ENCODE measurements at regions not wholly inside any gene's neighbourhood (a gene's known extent, or its start where the extent isn't known, plus 50 kb on each side); places are given as distances from the start of the nearest gene placed in this dataset.

DNA sequence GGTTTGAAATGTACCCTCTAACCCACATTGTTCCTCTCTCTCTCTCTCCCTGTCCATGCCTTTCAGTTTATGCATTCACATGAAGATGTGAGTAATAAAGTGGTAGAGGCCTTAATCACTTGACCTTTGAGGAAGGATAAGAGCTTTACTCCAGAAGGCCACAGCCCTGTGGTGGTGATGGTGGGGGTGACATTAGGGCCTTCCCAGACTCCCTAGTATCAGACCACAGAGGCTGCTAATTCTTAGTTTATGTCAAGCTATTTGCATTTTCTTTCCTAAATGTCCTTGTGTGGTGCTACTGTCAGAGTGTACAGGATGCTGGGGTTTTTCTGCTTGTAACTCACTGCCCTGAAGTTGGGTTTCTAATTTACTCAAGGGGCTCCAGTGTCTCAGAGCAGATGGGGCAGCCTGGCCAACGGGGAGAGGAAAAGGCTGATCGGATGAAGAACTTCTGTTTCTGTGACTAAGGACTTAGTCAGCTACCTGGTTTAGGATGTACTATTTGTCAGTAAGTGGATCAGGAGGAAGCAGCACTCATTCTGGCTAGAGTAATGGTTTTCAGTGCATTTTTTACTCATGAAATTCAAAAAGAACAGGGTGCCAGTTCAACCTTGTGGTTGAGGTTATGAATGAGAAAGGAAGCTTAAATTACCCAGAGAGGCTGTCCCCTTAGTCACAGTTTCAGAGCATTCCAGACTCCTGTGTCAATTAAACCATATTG is 509.6 kb upstream of the DIPK2B start:
- TF ChIP-seq, protein P1, sequence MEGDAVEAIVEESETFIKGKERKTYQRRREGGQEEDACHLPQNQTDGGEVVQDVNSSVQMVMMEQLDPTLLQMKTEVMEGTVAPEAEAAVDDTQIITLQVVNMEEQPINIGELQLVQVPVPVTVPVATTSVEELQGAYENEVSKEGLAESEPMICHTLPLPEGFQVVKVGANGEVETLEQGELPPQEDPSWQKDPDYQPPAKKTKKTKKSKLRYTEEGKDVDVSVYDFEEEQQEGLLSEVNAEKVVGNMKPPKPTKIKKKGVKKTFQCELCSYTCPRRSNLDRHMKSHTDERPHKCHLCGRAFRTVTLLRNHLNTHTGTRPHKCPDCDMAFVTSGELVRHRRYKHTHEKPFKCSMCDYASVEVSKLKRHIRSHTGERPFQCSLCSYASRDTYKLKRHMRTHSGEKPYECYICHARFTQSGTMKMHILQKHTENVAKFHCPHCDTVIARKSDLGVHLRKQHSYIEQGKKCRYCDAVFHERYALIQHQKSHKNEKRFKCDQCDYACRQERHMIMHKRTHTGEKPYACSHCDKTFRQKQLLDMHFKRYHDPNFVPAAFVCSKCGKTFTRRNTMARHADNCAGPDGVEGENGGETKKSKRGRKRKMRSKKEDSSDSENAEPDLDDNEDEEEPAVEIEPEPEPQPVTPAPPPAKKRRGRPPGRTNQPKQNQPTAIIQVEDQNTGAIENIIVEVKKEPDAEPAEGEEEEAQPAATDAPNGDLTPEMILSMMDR (IDR thresholded peaks at IDR 0.05), result no peak
- intact Hi-C loops (cut with DNase I), result no loop called here
- Histone ChIP-seq H3K4me3 (no peak overlapping the region), H3K9me3 (no peaks in the 10 kb centered on the region), H3K27ac (no peak overlapping the region), H3K36me3 (no peaks in the 10 kb centered on the region), H3K27me3 (no peaks in the 10 kb centered on the region), H3K9ac (ENCODE audit: low read depth in 2 of 2, low read length in 2 of 2) (no peak overlapping the region), H3K4me1 (no peaks in the 10 kb centered on the region)
- no peak for DNase-seq

DNA sequence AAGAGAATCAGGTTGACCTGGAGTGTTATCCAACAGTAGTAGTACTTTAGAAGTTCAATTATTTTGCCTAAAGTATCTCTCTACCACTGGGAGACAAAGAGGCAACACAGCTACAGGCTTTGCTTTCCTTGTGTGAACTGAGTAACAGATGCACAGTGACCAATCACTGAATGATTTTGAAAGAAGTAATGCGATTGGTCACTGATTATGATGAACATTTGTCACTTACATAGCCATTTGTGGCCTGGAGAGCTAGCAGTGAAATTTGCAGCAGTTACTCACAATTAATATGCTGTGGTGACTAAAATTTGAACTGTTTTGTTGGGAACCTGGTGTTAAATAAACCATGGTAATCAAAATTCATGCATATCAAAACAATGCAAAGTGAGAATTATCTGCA is 508.7 kb upstream of the DIPK2B start:
- TF ChIP-seq, protein P1 (IDR thresholded peaks at IDR 0.05), result no peak
- Histone ChIP-seq H3K36me3 (no peaks in the 10 kb centered on the region), H3K4me1 (no peaks in the 10 kb centered on the region), H3K27ac (no peak overlapping the region), H3K9ac (ENCODE audit: low read depth in 2 of 2, low read length in 2 of 2) (no peak overlapping the region), H3K9me3 (no peaks in the 10 kb centered on the region), H3K4me3 (no peak overlapping the region), H3K27me3 (no peaks in the 10 kb centered on the region)
- no peak for DNase-seq
- intact Hi-C loops (cut with DNase I), result no loop called here

DNA sequence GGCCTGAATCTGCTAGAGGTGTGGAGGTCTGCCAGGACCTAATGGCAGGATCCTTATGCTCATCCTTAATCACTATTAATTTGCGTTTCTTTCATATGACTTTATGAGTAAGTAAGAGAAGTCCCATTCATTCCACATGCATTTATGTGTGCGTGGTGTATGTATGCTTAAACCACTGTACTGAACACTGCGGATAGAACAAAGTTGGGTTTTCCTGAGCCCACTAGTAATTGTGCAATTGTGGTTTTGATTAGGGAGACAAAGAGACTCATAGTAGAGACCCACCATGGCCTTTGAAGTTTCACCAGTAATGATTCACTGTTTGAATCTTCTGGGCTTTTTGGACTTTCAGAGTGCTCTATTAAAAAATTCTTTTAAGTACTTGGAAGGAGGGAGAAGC is 498.5 kb upstream of the DIPK2B start:
- Histone ChIP-seq H3K4me1 (no peaks in the 10 kb centered on the region), H3K27ac (no peak overlapping the region), H3K9me3 (no peaks in the 10 kb centered on the region), H3K9ac (ENCODE audit: low read depth in 2 of 2, low read length in 2 of 2) (no peak overlapping the region), H3K36me3 (no peaks in the 10 kb centered on the region), H3K27me3 (no peaks in the 10 kb centered on the region), H3K4me3 (no peak overlapping the region)
- intact Hi-C loops (cut with DNase I), result no loop called here
- TF ChIP-seq, protein P1 (IDR thresholded peaks at IDR 0.05), result no peak
- DNase-seq, result no peak

DNA sequence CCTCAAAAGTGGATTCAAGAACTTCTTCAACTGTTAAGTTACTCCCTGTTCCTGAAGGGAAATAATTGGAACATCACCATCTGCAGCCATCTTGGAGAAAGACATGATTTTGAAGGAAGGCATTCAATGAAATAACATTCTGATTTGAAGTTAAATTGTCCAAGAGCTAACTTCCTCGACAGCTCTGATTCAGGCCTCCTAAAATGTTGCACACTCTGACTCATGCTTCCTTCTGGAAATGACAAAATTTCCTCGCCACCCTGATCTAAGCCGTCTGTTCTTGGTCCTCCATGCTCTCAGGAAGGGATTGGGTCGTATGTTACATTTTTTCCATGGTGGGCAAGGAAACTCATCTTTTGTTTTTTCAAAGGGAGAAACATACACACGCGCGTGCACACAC is 496.9 kb upstream of the DIPK2B start:
- Histone ChIP-seq H3K36me3 (no peaks in the 10 kb centered on the region), H3K9ac (ENCODE audit: low read depth in 2 of 2, low read length in 2 of 2) (no peak overlapping the region), H3K4me3 (no peak overlapping the region), H3K4me1 (no peaks in the 10 kb centered on the region), H3K27ac (no peak overlapping the region), H3K9me3 (no peaks in the 10 kb centered on the region), H3K27me3 (no peaks in the 10 kb centered on the region)
- TF ChIP-seq, protein P1 (IDR thresholded peaks at IDR 0.05), result no peak
- DNase-seq, result no peak
- intact Hi-C loops (cut with DNase I), result no loop called here

DNA sequence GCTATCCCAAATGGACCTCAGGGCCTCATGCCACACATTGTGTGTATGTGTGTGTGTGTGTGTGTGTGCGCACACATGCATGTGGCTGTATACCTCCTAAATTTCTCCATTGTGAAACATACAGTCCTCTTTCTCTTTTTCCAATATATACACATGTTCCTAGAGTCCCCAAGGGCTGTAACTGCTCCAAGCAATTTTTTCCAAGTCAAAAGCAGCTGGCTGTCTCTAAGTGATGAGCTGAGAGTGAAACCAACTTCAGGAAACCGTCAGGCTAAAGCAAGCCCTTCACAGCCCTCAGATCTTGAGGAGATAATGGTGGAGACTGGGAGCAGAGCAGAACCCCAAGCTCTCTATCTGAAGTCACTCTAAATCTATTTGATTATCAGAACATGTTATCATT is 496.1 kb upstream of the DIPK2B start:
- H3K27me3 ChIP-seq, result no peaks in the 10 kb centered on the region
- DNase-seq, result no peak
- H3K36me3 ChIP-seq, result no peaks in the 10 kb centered on the region
- H3K4me1 ChIP-seq, result no peaks in the 10 kb centered on the region
- H3K9me3 ChIP-seq, result no peaks in the 10 kb centered on the region
- H3K27ac ChIP-seq, result no peak overlapping the region
- TF ChIP-seq, protein P1 (IDR thresholded peaks at IDR 0.05), result no peak
- H3K4me3 ChIP-seq, result no peak overlapping the region
- intact Hi-C loops (cut with DNase I), result no loop called here
- H3K9ac ChIP-seq (ENCODE audit: low read depth in 2 of 2, low read length in 2 of 2), result no peak overlapping the region

Measured in colonic mucosa (tissue), 4 donors.